Effector memory CD4-positive, alpha-beta T cell (primary cell): ENCODE measurements at regions not wholly inside any gene's neighbourhood (a gene's known extent, or its start where the extent isn't known, plus 50 kb on each side); places are given as distances from the start of the nearest gene placed in this dataset.

ENCODE experiments used
- DNase-seq, 3 donors: peaks; one replicate each; pipeline ENCODE4 v3.0.0-alpha.2; 2020
- H3K27ac ChIP-seq: 2 replicates; pipeline ENCODE4 v1.7.0; 2013; ENCODE audit warnings: mild to moderate bottlenecking, low read length, moderate library complexity; ENCODE audit not compliant: insufficient read depth, poor library complexity, severe bottlenecking
- H3K27me3 ChIP-seq: replicated peaks from 2 replicates; pipeline ENCODE4 v1.7.0; 2013; ENCODE audit warnings: mild to moderate bottlenecking, low read length; ENCODE audit not compliant: insufficient read depth, control insufficient read depth, poor library complexity, severe bottlenecking
- H3K36me3 ChIP-seq: 2 replicates; pipeline ENCODE4 v1.7.0; 2013; ENCODE audit warnings: mild to moderate bottlenecking, low read length, moderate library complexity; ENCODE audit not compliant: control insufficient read depth, insufficient read depth
- H3K4me1 ChIP-seq: 2 replicates; pipeline ENCODE4 v1.7.0; 2013; ENCODE audit warnings: low read length, mild to moderate bottlenecking; ENCODE audit not compliant: control insufficient read depth, insufficient read depth, poor library complexity, severe bottlenecking
- H3K4me3 ChIP-seq: 2 replicates; pipeline ENCODE4 v1.7.0; 2013; ENCODE audit warnings: low read length, low read depth, mild to moderate bottlenecking; ENCODE audit not compliant: insufficient read depth, poor library complexity, severe bottlenecking
- H3K9me3 ChIP-seq: 2 replicates; pipeline ENCODE4 v1.7.0; 2013; ENCODE audit warnings: mild to moderate bottlenecking, low read length, moderate library complexity; ENCODE audit not compliant: control insufficient read depth

DNA sequence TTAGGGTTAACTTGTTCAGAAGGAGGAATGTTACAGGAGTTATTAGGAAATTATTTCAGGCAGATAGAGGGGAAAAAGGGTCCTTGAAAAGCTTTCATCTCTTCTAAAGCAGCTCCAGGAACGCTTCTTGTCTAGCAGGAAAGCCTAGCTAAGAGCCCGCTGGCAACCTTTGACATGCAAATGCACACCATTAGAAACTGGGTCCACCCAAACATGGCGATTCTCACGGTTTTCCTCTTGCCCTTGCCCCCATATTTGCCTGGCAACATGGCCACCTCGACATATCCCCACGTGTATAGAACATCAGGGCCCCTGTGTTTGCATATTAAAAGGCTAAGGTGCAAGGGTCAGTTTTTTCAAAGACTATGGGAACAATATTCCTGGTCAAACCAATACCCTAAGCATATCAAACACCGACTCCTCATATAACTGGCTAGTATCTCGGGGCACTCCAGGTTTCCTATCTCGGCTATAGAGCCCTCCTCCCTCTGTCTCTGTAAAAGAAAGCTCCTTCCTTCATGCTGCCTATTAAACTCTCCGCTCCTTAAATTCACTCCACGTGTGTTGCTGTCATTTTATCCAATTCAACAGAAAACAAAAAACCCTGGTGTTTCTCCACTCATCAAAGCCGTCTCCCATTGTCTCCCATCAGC is 268.9 kb upstream of the HSFY2 start:
- no peak for DNase-seq
- no peaks in the 10 kb centered on the region for H3K4me1 ChIP-seq
- no peak overlapping the region for H3K27ac ChIP-seq
- H3K36me3 ChIP-seq: no peaks in the 10 kb centered on the region
- no peak overlapping the region for H3K4me3 ChIP-seq
- H3K9me3 ChIP-seq: no peaks in the 10 kb centered on the region
- no peaks in the 10 kb centered on the region for H3K27me3 ChIP-seq

DNA sequence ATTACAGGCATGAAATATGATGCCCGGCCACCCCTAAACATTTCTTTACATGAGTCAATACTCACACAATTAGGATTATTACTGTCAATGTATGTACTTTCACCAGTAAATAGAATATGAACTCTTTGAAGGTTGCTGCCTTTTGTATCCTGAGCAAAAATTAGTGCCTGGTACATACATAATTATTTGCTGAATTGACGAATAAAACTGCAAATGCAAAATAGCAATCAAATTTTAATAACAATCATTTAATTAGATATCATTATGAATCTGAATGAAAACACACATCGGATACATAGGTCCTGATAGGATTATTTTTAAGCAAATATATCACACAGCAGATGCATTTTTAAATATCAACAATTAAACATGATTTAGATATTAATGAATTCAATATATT is 253.1 kb upstream of the HSFY2 start:
- Histone ChIP-seq H3K27ac (no peak overlapping the region), H3K27me3 (no peaks in the 10 kb centered on the region), H3K4me3 (no peak overlapping the region), H3K36me3 (no peaks in the 10 kb centered on the region), H3K4me1 (no peaks in the 10 kb centered on the region), H3K9me3 (no peaks in the 10 kb centered on the region)
- no peak for DNase-seq

DNA sequence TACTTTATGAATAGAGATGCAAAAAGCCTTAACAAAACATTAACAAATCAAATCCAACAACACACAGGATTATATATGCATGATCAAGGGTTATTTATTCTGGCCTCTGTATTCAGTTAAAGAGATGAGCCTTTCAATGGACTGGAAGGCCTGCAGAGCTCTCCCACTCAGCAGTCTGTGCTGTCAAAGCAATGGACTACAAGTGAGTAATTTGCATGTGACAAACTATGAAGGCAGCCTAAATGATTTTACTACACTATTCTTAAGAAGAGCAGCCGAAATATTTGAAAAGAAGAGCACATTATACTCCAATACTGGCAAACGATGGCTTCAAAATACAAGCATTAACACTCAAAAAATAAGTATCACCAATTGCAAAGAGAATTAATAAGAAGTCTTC is 250.4 kb upstream of the HSFY2 start:
- H3K4me3 ChIP-seq: no peak overlapping the region

DNA sequence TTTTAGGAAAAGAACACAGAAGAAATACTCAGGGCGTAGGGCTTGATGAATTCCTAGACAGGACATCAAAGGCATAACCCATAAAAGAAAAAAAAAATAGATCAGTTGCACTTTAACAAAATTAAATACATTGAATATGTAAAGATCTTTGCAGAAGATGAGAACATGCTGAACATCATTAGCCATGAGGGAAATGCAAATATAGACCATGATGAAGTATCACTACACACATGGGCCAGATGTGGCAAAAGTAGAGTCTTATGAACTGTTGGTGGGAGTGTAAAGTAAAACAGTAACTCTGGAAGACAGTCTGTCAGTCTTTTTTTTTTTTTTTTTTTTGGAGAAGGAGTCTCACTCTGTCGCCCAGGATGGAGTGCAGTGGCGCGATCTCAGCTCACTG is 246.7 kb upstream of the HSFY2 start:
- no peak overlapping the region for H3K27ac ChIP-seq
- DNase-seq: no peak

More for the DNA sequence above, 250.4 kb upstream of the HSFY2 start:
- DNase-seq: no peak
- Histone ChIP-seq H3K9me3 (no peaks in the 10 kb centered on the region), H3K36me3 (no peaks in the 10 kb centered on the region), H3K27ac (no peak overlapping the region), H3K27me3 (no peaks in the 10 kb centered on the region), H3K4me1 (no peaks in the 10 kb centered on the region)

DNA sequence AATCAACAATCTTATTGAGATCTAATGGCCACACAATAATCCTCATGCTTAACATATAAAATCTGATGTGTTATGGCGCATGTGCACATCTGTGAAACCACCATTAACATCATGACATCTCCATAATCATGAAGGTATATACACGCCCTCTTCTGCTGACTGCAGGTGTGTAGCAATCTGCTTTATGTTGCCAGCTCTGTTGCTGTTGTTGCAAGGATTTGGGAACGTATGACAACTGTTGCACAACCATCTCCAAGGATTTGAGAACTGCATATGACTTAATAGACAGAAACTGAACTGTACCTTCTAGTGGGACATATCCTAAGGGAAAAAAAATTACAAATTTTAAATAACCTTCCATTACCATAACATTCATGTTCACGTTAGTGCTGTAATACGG is 243.5 kb upstream of the HSFY2 start:
- H3K4me1 ChIP-seq: no peaks in the 10 kb centered on the region
- H3K4me3 ChIP-seq: no peak overlapping the region
- H3K27ac ChIP-seq: no peak overlapping the region
- no peaks in the 10 kb centered on the region for H3K36me3 ChIP-seq
- DNase-seq: no peak
- H3K9me3 ChIP-seq: no peaks in the 10 kb centered on the region
- H3K27me3 ChIP-seq: no peaks in the 10 kb centered on the region

More for the DNA sequence above, 246.7 kb upstream of the HSFY2 start:
- Histone ChIP-seq H3K4me3 (no peak overlapping the region), H3K36me3 (no peaks in the 10 kb centered on the region), H3K9me3 (no peaks in the 10 kb centered on the region), H3K4me1 (no peaks in the 10 kb centered on the region), H3K27me3 (no peaks in the 10 kb centered on the region)

DNA sequence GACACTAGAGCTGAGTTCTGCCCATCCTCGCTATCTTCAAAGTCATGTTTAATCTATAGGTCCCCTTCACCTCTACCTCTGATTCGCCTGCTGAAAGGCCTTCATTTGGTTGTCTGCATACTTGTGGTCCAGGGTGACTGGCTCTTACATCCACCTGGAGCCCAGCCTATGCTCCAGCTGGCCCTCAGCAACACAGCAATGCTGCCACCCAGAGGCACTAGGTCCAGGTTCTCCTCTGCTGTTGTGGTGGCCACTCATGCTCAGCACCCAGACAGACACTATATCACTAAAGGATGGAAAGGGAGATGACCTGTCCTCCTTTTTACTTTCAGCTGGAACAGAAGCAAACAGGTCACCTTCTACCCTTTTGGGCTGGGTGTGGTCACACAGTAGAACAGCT is 242.3 kb upstream of the HSFY2 start:
- Histone ChIP-seq H3K36me3 (no peaks in the 10 kb centered on the region), H3K27me3 (no peaks in the 10 kb centered on the region), H3K27ac (no peak overlapping the region), H3K4me3 (no peak overlapping the region), H3K4me1 (no peaks in the 10 kb centered on the region), H3K9me3 (no peaks in the 10 kb centered on the region)
- DNase-seq: no peak

DNA sequence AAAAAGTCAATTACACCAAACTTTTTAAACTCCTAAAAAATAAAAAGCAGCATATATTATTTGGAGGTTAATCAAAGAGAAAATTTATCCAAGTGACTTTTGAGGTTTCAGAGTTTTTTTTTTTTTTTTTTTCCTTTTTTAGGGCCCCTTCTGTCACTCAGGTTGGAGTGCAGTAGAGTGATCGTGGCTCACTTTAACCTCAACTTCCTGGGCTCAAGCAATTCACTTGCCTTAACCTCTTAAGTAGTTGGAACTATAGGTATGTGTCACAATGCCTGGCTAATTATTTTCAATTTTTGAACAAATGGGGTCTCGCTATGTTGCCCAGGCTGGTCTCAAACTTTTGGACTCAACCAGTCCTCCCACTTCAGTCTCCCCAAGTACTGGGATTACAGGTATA is 241.7 kb upstream of the HSFY2 start:
- H3K27me3 ChIP-seq: no peaks in the 10 kb centered on the region
- no peaks in the 10 kb centered on the region for H3K9me3 ChIP-seq
- no peak overlapping the region for H3K27ac ChIP-seq
- H3K4me1 ChIP-seq: no peaks in the 10 kb centered on the region
- no peak overlapping the region for H3K4me3 ChIP-seq
- no peaks in the 10 kb centered on the region for H3K36me3 ChIP-seq
- DNase-seq: no peak

DNA sequence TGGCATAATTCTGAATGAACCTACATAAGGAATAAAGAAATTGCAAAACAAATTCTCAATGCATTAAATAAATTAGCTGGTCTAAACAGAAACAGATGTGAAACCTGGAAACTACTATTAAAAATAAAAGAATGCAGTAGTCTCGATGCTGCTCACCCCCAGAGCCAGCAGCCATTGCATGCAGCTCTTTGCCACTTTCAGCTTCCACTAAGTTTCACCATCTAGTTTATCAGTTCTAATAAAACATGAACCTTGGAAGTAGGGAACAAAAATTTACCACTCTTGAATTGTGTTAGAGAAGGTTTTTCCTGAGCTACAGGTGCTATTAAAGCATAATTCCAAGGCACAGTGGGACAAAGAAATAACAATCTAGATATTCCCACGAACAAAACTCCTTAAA is 239.4 kb upstream of the HSFY2 start:
- Histone ChIP-seq H3K36me3 (no peaks in the 10 kb centered on the region), H3K9me3 (no peaks in the 10 kb centered on the region)

DNA sequence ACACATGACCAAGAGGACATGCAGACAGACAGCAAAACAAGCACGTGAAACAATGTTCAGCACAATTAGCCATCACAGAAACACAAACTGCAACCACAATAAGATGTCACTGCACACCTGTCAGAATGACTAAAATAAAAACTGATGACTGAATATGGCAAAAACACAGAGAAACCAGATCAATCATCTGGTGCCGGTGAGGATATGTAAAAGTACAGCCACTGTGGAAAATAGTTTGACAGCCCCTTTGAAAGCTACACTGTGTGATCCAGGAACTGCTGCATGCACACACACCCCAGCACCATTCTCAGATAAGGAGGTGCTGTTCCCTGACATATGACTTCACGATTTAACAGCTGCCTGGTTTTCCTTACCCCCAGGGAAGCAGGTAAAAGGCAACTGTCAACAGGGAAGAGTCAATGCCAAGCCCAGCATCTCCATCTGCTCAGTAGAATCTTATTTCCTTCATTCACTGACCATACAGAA is 238.1 kb upstream of the HSFY2 start:
- no peaks in the 10 kb centered on the region for H3K9me3 ChIP-seq
- H3K27ac ChIP-seq: no peak overlapping the region
- no peak overlapping the region for H3K4me3 ChIP-seq
- DNase-seq: no peak
- no peaks in the 10 kb centered on the region for H3K27me3 ChIP-seq
- no peaks in the 10 kb centered on the region for H3K36me3 ChIP-seq
- H3K4me1 ChIP-seq: no peaks in the 10 kb centered on the region

More for the DNA sequence above, 239.4 kb upstream of the HSFY2 start:
- no peak for DNase-seq
- H3K4me3 ChIP-seq: no peak overlapping the region
- no peaks in the 10 kb centered on the region for H3K27me3 ChIP-seq
- H3K4me1 ChIP-seq: no peaks in the 10 kb centered on the region
- no peak overlapping the region for H3K27ac ChIP-seq

DNA sequence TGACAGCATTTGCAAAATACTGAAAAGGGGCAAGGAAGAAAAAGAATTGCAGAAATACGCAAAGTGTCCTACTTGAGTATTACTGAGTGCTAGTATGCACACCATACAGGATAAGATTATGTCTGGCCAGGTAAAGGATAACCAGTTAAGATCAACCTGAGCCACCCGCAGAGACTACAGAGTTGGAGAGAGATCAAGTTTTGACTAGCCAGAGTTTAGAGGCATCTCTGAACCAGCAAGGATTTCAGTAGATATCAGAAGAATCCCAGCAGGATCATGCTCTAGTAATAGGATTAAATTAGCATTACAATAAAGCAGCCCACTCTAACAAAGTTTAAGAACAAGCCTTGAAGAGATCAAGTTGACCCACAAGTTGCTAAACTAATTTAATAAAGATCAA is 232.7 kb upstream of the HSFY2 start:
- no peak for DNase-seq
- Histone ChIP-seq H3K27ac (no peak overlapping the region), H3K36me3 (no peaks in the 10 kb centered on the region), H3K4me3 (no peak overlapping the region), H3K4me1 (no peaks in the 10 kb centered on the region), H3K27me3 (no peaks in the 10 kb centered on the region), H3K9me3 (no peaks in the 10 kb centered on the region)
